HG02763 (cell line): ENCODE measurements at regions not wholly inside any gene's neighbourhood (a gene's known extent, or its start where the extent isn't known, plus 50 kb on each side); places are given as distances from the start of the nearest gene placed in this dataset.

ENCODE experiments used
- ATAC-seq: cut with Tn5 transposase; IDR thresholded peaks from one replicate; pipeline ENCODE4 v1.9.1; 2021; ENCODE audit warnings: mild to moderate bottlenecking, moderate library complexity; ENCODE audit not compliant: unreplicated experiment

DNA sequence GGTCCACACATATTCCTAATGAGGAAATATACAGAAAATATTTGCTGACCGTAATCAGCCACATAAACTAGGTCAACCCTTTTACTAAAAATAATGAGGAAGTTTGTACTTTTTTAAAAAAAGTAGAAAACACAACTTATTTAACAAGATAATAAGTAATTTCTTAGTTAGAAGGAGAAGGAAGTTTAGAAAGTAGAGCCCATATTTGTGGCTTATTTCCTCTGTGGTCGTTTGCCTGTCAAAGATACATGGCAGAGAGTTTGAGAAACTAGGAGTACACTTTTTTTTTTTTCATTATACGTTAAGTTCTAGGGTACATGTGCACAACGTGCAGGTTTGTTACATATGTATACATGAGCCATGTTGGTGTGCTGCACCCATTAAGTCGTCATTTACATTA, 1205.2 kb upstream of the MIR17HG start:
- no peak for ATAC-seq

GRCh38 chr13:90154311-90154960, 1193.1 kb upstream of the MIR17HG start:
- ATAC-seq: no peak

DNA sequence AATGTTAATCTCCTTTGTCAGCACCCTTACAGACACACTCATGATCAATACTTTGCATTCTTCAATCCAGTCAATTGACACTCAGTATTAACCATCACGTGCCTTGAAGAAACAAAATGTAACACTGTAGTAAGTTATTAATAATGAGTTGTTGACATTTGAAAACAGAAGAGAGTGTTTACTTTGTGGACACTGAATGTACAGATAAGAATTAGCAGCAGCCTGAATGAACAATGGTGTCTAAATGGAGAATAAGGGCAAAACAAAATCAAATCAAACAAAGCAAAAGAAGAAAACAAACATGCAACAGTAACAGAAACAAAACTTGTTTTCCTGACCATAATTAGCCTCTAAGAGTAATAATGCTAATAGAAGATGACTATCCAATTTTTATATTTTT, 1191.1 kb upstream of the MIR17HG start:
- ATAC-seq: no peak

- ATAC-seq: no peak
Measured at GRCh38 chr13:90168953-90169352, 1178.5 kb upstream of the MIR17HG start.

- ATAC-seq: no peak
Measured at GRCh38 chr13:90170208-90170607, 1177.3 kb upstream of the MIR17HG start.

GRCh38 chr13:90171649-90172048, 1175.8 kb upstream of the MIR17HG start:
- no peak for ATAC-seq

GRCh38 chr13:90177512-90177911, 1170.0 kb upstream of the MIR17HG start:
- no peak for ATAC-seq

GRCh38 chr13:90184355-90184754, 1163.1 kb upstream of the MIR17HG start:
- ATAC-seq: no peak

GRCh38 chr13:90185734-90186133, 1161.8 kb upstream of the MIR17HG start:
- no peak for ATAC-seq

GRCh38 chr13:90187478-90188350, 1159.8 kb upstream of the MIR17HG start:
- ATAC-seq: no peak

GRCh38 chr13:90188351-90188636, 1159.2 kb upstream of the MIR17HG start:
- no peak for ATAC-seq

DNA sequence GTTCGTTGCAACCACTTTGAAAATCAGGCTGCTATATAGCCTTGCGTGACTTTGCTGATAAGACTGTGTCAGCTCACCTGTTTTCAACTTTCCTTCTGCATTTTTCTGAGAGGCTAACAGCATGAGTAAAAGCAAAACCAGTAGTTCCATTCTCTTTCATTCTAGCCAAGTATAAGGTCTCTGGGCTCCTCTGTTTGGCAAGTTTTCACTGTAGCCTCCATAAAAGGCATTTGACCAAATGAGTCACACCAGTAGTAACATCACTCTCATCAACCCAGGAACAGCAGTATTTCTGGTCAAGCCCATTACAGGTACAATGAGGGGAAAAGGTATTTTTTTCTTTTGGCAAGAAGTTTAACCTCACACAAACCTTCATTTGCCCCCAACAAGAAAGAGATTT, 1149.8 kb upstream of the MIR17HG start:
- no peak for ATAC-seq

- no peak for ATAC-seq
Measured at GRCh38 chr13:90201202-90201601, 1146.3 kb upstream of the MIR17HG start.

DNA sequence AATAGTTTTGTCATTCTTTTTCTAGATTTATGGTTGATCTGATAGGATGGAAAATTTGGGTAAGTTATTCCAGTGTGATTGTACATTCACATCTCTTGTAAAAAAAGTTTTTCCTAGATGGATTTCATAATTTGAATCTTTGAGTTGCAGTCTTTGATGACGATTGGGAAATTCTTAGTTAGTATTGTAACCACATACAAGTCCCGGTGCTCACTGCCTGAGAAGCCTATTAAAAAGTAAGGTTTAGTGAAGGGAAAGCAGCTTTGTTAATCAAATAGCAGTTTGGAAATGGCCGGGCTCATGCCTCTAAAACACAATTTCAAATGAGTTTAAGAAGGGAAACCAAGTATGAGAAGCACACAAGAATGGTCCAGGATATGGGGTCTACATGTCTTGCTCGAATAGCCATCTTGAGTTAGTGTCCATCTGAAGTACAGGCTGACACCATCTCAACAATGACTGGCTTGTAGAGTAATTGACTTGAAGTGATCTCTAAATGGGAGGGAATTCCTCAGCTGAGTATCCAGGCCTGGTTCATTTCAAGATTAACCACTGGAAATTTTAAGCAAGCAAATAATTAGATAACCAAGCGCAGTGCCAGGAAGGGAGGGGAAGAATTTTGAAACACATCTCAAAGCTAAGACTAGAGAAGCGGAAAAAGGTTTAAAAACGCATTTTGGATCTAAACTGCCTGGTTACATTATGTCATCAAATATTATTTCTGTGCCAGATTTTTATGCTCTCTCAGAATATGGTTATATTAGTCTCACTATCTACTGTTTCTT, 1145.6 kb upstream of the MIR17HG start:
- ATAC-seq: no peak

DNA sequence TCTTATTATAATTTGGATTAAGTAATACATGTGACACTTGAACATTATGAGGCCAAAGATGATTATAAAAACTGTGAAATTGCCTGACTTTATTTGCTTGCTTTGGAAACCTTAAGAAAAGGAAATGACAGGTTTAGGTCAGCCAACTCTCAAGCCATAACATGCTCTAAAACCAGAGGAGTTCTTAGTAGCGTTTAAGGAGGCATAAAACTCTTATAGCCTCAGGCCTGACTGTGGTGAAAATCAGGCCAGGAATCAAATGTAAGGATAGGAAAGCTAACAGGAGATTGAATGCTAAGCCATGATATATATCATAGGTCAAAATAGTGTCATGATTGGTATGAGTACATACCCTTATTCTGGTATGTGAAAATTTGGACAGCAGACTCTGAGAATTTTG, 1142.4 kb upstream of the MIR17HG start:
- ATAC-seq: no peak

- ATAC-seq: no peak
Measured at GRCh38 chr13:90205911-90206310, 1141.6 kb upstream of the MIR17HG start.

DNA sequence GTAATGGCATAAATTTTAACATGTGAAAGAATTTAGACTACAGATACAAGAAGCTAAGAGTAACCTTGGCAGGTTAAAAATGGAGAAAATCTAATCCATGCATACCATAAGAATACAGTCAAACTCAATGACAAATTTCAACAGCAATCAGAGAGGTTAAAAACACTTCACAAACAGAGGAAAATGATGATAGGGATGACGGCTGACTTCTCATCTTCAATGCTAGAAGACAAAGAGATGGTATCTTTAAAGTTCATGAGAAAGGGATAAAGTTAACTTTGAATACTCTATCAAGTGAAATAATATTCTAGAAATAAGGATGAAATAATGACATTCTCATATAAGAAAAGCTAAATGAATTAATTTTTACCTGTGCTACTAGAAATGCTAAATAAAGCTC, 1130.2 kb upstream of the MIR17HG start:
- ATAC-seq: no peak

- ATAC-seq: no peak
Measured at GRCh38 chr13:90222758-90223157, 1124.7 kb upstream of the MIR17HG start.

DNA sequence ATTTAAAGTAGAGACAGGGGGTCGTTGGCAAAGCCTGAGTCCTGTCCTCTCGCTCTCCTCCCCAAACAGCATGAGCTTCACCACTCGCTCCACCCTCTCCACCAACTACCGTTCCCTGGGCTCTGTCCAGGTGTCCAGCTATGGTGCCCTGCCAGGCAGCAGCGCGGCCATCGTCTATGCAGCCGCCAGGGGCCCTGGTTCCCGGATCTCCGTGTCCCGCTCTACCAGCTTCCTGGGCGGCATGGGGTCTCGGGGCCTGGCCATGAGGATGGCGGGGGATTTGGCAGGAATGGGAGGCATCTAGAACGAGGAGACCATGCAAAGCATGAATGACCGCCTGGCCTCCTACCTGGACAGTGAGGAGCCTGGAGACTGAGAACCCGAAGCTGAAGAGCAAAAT, 1117.2 kb upstream of the MIR17HG start:
- no peak for ATAC-seq

- no peak for ATAC-seq
Measured at GRCh38 chr13:90232291-90232690, 1115.2 kb upstream of the MIR17HG start.

GRCh38 chr13:90233933-90234672, 1113.4 kb upstream of the MIR17HG start:
- no peak for ATAC-seq
